ENCODE measurements at regions not wholly inside any gene's neighbourhood (a gene's known extent, or its start where the extent isn't known, plus 50 kb on each side); places are given as distances from the start of the nearest gene placed in this dataset.
A peak's percentile ranks its signal among the peaks of the same experiment; 100 is the strongest.

DNA sequence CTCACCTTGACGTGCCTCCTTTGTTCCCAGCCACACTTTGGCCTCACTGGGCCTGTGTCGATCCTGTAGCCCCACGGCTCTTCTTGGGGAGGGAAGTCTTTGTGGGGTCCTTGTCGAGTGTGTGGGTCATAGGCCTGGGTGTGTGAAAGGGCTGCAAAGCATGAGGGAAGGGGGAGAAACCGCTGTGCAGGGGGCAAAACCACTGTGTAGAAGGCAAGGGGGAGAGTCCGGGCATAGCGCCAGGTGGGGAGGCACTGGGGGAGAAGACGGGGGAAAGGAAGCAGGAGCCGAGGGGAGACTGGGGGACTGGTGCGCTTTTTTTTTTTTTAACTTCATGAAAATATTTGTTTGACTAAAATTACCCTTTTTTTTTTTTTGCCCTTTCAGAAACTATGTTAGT is 65.1 kb upstream of the RASD2 start:
- in situ Hi-C loops (cut with MboI; ENCODE audit: low pct_unique_long_range_greater_than_20kb in 2 of 9, low sequenced_read_pairs in 9 of 9, unreplicated experiment in 9 of 9), result no loop called here
- no peak for ATAC-seq (replicated peaks in 6 of 8)
- WGBS, 10 experiments, result 83% methylated on average over 3 of the region's 10 CpGs; no CpG with 5 or more reads in 9 of the 10 experiments

DNA sequence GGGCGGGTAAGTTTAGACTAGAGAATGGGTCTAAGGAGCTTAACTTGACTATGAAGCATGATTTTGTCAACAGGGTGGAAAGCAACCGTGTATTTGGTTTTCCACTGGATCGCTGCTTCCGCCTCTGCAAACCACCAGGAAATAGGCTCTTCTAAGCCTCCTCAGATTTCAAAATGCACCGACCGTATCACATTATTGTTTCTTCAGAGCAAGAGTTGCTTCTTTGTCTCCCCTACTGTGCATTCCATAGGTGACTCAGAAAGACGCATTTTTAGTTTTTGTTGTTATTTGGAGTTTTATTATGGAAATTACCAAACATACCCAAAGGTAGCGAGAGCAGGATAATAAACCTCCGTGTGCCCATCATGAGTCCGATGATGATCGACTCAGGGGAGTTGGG is 64.3 kb upstream of the RASD2 start:
- Histone ChIP-seq H3K27ac (no peak overlapping the region), H3K4me3 (no peak overlapping the region), H3K4me1 (replicated peaks in 1 of 2) (peaks cover 8 to 29% of the 10 kb centered on the region in 2 donors)
- ATAC-seq (replicated peaks in 6 of 8), result no peak
- 55 to 100% (median 85%) methylated on average over 1 to 11 of the region's 11 CpGs; no CpG with 5 or more reads in 1 of the 10 experiments for WGBS, 10 experiments
- in situ Hi-C loops (cut with MboI; ENCODE audit: low pct_unique_long_range_greater_than_20kb in 2 of 9, low sequenced_read_pairs in 9 of 9, unreplicated experiment in 9 of 9), result no loop called here

More for the DNA sequence above, 65.1 kb upstream of the RASD2 start:
- Histone ChIP-seq H3K4me1 (replicated peaks in 1 of 2) (peaks cover 8 to 29% of the 10 kb centered on the region in 2 donors), H3K27ac (no peak overlapping the region), H3K4me3 (no peak overlapping the region)

DNA sequence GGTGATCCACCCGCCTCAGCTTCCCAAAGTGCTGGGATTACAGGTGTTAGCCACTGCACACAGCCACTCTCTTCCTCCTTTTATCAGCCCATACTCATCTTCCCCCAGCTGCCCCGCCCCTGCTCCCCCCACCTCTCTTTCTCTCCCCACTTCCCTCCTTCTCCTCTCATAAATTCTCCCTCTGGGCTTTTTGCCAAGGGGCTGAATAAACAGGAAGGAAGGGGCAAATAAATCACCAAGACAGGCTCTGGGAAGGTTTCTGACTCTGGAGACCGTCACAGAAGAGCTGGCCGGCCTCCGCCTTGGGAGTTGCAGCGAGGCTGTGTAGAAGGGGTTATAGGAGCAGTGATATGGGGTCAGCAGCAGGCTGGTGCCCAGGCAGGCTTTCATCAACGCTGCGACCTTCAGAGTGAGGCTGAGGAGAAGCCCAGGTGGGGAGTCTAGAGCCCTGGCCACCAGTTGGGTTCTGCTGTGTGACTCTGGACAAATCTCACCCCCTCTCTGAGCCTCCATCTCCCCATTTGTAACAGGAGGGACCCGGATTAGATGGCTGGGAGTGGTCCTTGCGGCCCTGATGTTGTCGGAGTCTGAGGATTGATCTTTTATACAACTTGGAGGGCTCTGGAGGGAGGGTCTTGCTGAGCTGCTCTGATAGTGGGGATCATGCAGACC is 62.6 kb upstream of the RASD2 start:
- Histone ChIP-seq H3K4me3 (no peak overlapping the region), H3K4me1 (replicated peaks in 1 of 2) (peaks cover 8 to 33% of the 10 kb centered on the region in 2 donors), H3K27ac (no peak overlapping the region)
- 33 to 83% (median 42%) methylated on average over 1 to 10 of the region's 11 CpGs; no CpG with 5 or more reads in 5 of the 10 experiments for WGBS, 10 experiments
- in situ Hi-C loops (cut with MboI; ENCODE audit: low pct_unique_long_range_greater_than_20kb in 2 of 9, low sequenced_read_pairs in 9 of 9, unreplicated experiment in 9 of 9), result no loop called here
- ATAC-seq (replicated peaks in 6 of 8), result peak; percentile 38 to 98 (median 94)

DNA sequence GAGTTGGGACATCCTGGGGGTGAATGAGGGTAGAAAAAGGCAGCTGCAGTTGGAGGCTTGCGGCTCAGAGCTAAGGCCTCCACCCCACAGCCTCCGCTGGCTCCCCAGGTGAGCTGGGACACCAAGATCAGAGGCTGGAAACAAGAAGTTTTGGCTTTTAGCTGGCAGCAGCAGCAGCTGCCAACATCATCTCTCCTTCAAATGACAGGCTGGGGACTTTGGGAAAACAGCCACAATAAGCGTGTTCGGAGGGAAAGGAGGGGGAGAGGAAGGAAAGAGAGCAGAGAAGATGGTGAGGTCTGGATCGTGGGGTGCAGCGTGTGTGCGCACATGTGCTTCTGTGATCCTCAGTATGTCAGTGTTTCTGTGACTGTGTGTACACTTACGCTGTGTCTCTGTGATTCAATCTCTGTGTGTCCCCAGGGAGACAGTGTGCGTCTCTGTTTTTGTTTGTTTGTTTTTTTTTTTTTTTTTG is 62.0 kb upstream of the RASD2 start:
- in situ Hi-C loops (cut with MboI; ENCODE audit: low pct_unique_long_range_greater_than_20kb in 2 of 9, low sequenced_read_pairs in 9 of 9, unreplicated experiment in 9 of 9), result no loop called here
- Histone ChIP-seq H3K4me3 (no peak overlapping the region), H3K27ac (no peak overlapping the region), H3K4me1 (replicated peaks in 1 of 2) (peaks cover 8 to 34% of the 10 kb centered on the region in 2 donors)
- WGBS, 10 experiments, result 60 to 100% (median 80%) methylated on average over 1 to 6 of the region's 9 CpGs; no CpG with 5 or more reads in 2 of the 10 experiments
- no peak for ATAC-seq (replicated peaks in 6 of 8)

DNA sequence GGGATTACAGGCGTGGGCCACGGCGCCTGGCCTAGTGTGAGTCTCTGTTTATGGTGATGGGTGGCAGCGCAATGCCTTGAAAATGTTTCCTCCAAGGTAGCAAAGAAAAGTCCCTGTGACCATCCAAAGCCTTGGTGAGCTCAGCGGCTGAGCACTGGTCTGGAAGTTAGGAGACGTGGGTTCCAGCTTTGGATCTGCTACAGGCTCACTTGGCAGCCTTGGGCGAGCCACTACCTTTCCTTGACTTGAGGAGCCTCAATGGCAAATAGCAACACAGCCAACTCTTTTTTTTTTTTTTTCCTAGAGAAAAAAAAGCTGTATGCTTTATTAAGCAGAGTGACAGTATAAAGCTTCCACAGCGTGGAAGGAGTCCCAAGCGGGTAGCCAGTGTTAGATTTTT is 61.3 kb upstream of the RASD2 start:
- H3K27ac ChIP-seq, result no peak overlapping the region
- WGBS, 10 experiments, result 65 to 100% (median 100%) methylated on average over 1 to 5 of the region's 9 CpGs; no CpG with 5 or more reads in 1 of the 10 experiments
- in situ Hi-C loops (cut with MboI; ENCODE audit: low pct_unique_long_range_greater_than_20kb in 2 of 9, low sequenced_read_pairs in 9 of 9, unreplicated experiment in 9 of 9), result no loop called here
- H3K4me1 ChIP-seq (replicated peaks in 1 of 2), result peaks cover 8 to 34% of the 10 kb centered on the region in 2 donors
- no peak for ATAC-seq (replicated peaks in 6 of 8)
- H3K4me3 ChIP-seq, result no peak overlapping the region

DNA sequence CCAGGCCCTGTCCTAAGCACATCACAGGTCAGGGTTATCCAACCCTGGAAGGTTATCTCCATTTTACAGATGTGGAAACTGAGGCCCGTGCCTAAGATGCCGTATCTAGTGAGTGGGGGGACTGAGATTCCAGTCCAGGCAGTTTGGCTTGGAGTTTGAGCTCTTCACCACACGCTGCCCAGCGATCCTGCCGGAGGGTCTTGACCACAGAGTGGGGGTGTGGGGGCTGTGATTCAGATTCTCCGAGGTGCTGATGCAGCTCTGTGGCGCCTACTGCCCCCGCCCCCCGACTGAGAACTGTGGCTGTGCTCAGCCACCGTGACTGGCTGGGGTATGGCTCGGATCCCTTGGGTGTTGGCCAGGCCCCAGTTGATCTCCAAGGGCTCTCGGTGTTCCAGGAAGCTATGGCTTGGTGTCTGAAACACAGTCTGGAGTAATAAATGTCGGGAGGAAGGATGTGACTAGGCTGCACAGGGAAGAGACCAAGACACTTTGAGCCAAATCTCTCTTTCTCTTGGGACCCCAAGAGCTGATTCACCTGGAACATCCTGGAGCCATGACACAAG is 60.6 kb upstream of the RASD2 start:
- Histone ChIP-seq H3K4me1 (replicated peaks in 1 of 2) (peaks cover 8 to 34% of the 10 kb centered on the region in 2 donors), H3K27ac (no peak overlapping the region), H3K4me3 (no peak overlapping the region)
- 40 to 100% (median 90%) methylated on average over 1 to 7 of the region's 13 CpGs; no CpG with 5 or more reads in 3 of the 10 experiments for WGBS, 10 experiments
- in situ Hi-C loops (cut with MboI; ENCODE audit: low pct_unique_long_range_greater_than_20kb in 2 of 9, low sequenced_read_pairs in 9 of 9, unreplicated experiment in 9 of 9), result no loop called here
- no peak for ATAC-seq (replicated peaks in 6 of 8)

DNA sequence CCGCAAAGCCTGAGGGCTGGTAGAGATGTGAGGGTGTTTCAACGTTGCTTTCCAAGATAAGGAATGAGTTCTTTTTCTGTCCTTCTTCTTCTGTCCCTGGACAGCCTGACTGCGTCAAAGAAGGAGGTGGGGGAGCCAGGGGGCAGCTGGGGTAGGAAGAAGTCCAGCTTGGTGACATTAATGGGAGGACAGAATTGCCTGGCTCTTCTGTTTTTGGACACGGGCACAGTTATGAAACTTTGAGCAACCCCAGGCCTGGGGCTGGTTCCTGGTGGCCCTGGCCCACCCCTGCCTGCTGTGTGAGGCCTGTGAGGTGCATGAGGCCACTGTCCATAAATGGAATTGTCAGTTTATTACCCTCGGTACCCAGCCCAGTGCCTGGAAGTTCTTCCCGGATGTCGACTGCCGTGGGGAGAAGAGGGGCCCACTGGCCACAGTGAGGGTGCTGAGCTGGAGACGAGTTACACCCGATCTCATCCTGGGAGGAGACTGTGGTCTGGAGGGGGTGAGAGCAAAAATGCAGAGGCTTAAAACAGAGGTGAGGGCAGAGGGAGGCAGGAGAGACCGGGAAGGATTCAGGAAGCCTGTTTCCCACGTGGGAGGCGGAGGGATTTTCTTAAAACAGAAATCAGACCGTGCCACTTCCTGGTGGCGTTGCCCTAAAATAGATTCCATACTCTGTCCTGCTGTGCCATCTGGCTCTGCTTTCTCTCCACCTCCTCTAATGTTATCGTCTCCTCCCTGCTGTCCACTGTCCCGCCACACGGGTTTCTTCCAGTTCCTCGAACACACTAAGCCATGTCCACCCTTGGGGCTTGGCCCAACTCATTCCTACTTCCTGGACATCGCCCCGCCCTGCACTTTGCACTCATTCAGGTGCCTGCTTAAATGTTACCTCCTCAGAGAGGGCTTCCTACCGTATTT is 59.7 kb upstream of the RASD2 start:
- H3K27ac ChIP-seq, result no peak overlapping the region
- peak in 3 of 8 experiments; percentile 59 to 77 (median 62) for ATAC-seq (replicated peaks in 6 of 8)
- 0 to 93% (median 76%) methylated on average over 3 to 13 of the region's 22 CpGs; no CpG with 5 or more reads in 1 of the 10 experiments for WGBS, 10 experiments
- H3K4me3 ChIP-seq, result no peak overlapping the region
- peaks cover 8 to 34% of the 10 kb centered on the region in 2 donors for H3K4me1 ChIP-seq (replicated peaks in 1 of 2)
- in situ Hi-C loops (cut with MboI; ENCODE audit: low pct_unique_long_range_greater_than_20kb in 2 of 9, low sequenced_read_pairs in 9 of 9, unreplicated experiment in 9 of 9), result no loop called here

DNA sequence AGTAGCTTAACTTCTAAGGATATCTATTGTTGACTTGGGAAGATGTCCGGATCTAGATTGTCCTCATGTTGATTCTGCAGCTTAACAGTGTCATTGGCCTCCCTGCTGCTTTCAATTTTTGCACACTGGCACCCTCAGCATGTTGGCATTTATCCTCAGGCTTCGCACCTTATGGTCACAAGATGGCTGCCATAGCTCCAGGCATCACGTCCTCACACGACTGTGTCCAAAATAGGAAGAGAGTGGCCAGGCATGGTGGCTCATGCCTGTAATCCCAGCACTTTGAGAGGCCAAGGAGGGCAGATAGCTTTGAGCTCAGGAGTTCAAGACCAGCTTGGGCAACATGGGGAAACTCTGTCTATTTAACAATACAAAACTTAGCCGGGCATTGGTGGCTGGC is 58.3 kb upstream of the RASD2 start:
- Histone ChIP-seq H3K4me3 (no peak overlapping the region), H3K27ac (no peak overlapping the region), H3K4me1 (replicated peaks in 1 of 2) (peaks cover 8 to 25% of the 10 kb centered on the region in 2 donors)
- ATAC-seq (replicated peaks in 6 of 8), result no peak
- 67 to 100% (median 95%) methylated on average over 1 to 4 of the region's 5 CpGs; no CpG with 5 or more reads in 2 of the 10 experiments for WGBS, 10 experiments
- in situ Hi-C loops (cut with MboI; ENCODE audit: low pct_unique_long_range_greater_than_20kb in 2 of 9, low sequenced_read_pairs in 9 of 9, unreplicated experiment in 9 of 9), result no loop called here

DNA sequence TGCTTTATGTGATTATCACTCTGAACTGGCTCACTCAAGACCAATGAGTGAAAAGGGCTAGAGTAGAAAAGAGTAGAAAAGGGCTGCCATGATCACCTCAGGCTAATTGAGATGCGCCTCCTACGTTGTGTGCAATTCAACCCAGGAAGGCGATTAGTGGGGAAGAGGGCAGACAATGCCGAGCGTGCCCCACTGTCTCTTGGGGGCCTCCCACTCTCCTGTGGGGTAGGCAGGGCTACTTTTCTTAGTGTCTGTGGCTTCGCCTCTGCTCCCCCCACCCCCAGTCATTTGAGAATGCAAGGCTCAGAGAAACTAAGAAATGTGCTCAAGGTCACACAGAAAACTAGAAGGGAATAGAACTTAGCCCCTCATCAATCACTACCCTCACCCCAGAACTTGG is 57.7 kb upstream of the RASD2 start:
- H3K4me3 ChIP-seq, result no peak overlapping the region
- H3K27ac ChIP-seq, result no peak overlapping the region
- H3K4me1 ChIP-seq (replicated peaks in 1 of 2), result peaks cover 5 to 22% of the 10 kb centered on the region in 2 donors
- WGBS, 10 experiments, result 20 to 73% (median 50%) methylated on average over 1 to 5 of the region's 6 CpGs; no CpG with 5 or more reads in 5 of the 10 experiments
- in situ Hi-C loops (cut with MboI; ENCODE audit: low pct_unique_long_range_greater_than_20kb in 2 of 9, low sequenced_read_pairs in 9 of 9, unreplicated experiment in 9 of 9), result no loop called here
- ATAC-seq (replicated peaks in 6 of 8), result no peak

DNA sequence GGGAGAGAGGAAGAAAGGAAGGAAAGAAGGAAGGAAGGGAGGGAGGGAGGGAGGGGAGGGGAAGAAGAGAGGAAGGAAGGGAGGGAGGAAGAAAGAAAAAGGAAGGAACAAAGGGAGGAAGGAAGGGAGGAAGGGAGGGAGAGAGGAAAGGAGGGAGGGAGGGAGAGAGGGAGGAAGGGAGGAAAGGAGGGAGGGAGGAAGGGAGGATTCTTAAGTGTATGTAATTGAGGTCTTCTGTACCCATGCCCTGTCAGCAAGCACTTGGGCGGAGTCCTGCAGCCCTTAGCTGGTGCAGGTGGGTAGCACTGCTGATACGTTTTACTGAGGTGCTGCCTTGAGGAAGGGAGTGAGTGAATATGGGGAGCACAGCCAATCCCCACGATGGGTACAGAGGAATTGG is 56.9 kb upstream of the RASD2 start:
- no peak for ATAC-seq (replicated peaks in 6 of 8)
- H3K4me1 ChIP-seq (replicated peaks in 1 of 2), result peaks cover under 1 to 15% of the 10 kb centered on the region in 2 donors
- no peak overlapping the region for H3K27ac ChIP-seq
- in situ Hi-C loops (cut with MboI; ENCODE audit: low pct_unique_long_range_greater_than_20kb in 2 of 9, low sequenced_read_pairs in 9 of 9, unreplicated experiment in 9 of 9), result no loop called here
- 17 to 100% (median 75%) methylated on average over 1 to 3 of the region's 3 CpGs; no CpG with 5 or more reads in 6 of the 10 experiments for WGBS, 10 experiments
- H3K4me3 ChIP-seq, result no peak overlapping the region

DNA sequence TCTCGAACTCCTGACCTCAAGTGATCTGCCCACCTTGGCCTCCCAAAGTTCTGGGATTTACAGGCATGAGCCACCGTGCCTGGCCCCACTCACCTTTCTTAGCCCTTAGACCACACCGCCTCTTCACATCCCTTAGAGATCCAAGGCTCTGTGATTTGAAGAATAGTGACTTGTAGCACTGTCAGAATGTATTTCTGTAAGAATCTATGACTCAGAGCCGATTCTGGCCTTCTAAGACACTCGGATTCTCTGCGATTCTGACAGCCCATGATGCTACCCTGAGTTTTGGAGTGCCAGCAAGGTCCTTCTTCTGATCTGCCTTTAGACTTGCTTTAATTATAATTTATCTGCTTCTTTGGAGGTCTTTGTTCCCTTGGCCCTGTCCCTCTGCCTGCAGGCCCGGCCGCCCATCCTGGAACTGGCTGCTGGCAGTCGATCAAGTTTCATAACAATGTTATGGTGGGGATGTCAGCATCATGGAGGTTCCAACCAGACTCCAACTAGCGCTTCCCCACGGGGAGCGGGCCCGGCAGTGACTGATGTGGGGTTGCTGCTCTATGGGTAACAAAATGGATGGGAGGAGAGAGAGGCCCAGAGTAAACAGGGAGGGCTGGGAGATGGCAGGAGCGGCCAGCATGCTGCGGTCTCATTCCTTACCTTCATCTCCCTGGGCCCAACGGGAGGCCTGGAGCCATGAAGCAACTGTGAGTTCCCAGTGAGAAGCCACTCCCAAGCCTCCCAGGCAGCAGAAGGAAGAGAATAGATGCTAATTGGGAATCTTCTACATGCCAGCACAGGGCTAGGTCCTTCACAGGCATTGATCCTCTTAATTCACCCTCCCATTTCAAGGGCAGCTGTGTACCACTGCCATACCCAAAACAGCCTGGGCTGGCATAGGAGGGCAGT is 55.7 kb upstream of the RASD2 start:
- 36 to 100% (median 75%) methylated on average over 1 to 15 of the region's 16 CpGs; no CpG with 5 or more reads in 2 of the 10 experiments for WGBS, 10 experiments
- in situ Hi-C loops (cut with MboI; ENCODE audit: low pct_unique_long_range_greater_than_20kb in 2 of 9, low sequenced_read_pairs in 9 of 9, unreplicated experiment in 9 of 9), result no loop called here

DNA sequence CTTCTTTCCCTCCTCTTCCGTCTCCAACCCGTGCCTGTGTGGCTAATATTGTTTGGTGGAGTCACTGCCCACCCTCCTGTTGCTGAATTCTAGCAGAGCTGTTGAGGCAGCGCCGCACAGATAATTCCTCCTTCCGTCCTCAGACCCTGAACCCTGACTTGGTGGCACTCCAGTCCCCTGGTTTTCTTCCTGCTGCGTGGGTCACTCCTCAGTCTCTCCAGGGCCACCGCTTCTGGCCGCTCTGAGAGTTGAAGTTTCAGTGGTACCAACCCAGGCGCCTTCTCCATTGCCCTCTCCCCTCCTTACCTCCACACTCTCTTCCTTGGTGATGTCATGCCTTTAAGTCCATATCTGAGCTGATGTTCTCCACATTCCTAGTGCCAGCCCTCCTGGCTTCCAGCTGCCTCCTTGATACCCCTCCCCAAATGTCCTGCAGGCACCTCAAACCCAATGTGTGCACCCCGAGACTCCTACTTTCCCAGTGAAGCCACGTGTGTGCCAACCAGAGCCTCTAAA is 54.5 kb upstream of the RASD2 start:
- in situ Hi-C loops (cut with MboI; ENCODE audit: low pct_unique_long_range_greater_than_20kb in 2 of 9, low sequenced_read_pairs in 9 of 9, unreplicated experiment in 9 of 9), result no loop called here
- peaks cover 17 to 18% of the 10 kb centered on the region in 2 donors for H3K4me1 ChIP-seq (replicated peaks in 1 of 2)
- no peak for ATAC-seq (replicated peaks in 6 of 8)
- H3K27ac ChIP-seq, result no peak overlapping the region
- no peak overlapping the region for H3K4me3 ChIP-seq
- WGBS, 10 experiments, result 0 to 95% (median 80%) methylated on average over 1 to 7 of the region's 11 CpGs; no CpG with 5 or more reads in 1 of the 10 experiments

More for the DNA sequence above, 55.7 kb upstream of the RASD2 start:
- peak in 2 of 8 experiments; percentile 47 to 61 for ATAC-seq (replicated peaks in 6 of 8)
- Histone ChIP-seq H3K27ac (no peak overlapping the region), H3K4me1 (replicated peaks in 1 of 2) (peaks cover 12 to 15% of the 10 kb centered on the region in 2 donors), H3K4me3 (no peak overlapping the region)
